SK-N-SH (cell line): ENCODE measurements at regions not wholly inside any gene's neighbourhood (a gene's known extent, or its start where the extent isn't known, plus 50 kb on each side); places are given as distances from the start of the nearest gene placed in this dataset.

Experiments
- CTCF ChIP-seq: fragments of 200-600 bp; sonication (generic); IDR thresholded peaks from 2 replicates; pipeline ENCODE4 v1.6.1; 2017; ENCODE audit warnings: antibody characterized with exemption, mild to moderate bottlenecking, moderate library complexity
- EP300 ChIP-seq, 2 experiments: IDR thresholded peaks; 2 replicates each; pipeline versions ENCODE4 v1.4.0 to v1.6.1; 2012; ENCODE audit warnings: borderline replicate concordance in 1 of 2, low read depth in 1 of 2, low read length in 1 of 2
- EZH2phosphoT487 ChIP-seq: fragments of 200-600 bp; sonication (generic); IDR thresholded peaks from 2 replicates; pipeline ENCODE4 v1.6.1; 2017; ENCODE audit warnings: low read depth, mixed run types, mild to moderate bottlenecking, antibody characterized with exemption, moderate library complexity, borderline replicate concordance
- GABPA ChIP-seq: IDR thresholded peaks from 2 replicates; pipeline ENCODE4 v1.4.0; 2012; ENCODE audit warnings: low read depth, mild to moderate bottlenecking
- RAD21 ChIP-seq: IDR thresholded peaks from 2 replicates; pipeline ENCODE4 v1.6.1; 2012; ENCODE audit warnings: mild to moderate bottlenecking, low read length
- REST ChIP-seq: IDR thresholded peaks from 2 replicates; pipeline ENCODE4 v1.6.1; 2012; ENCODE audit warnings: mild to moderate bottlenecking, low read depth, low read length, moderate library complexity
- RXRA ChIP-seq: IDR thresholded peaks from 2 replicates; pipeline ENCODE4 v1.4.0; 2012; ENCODE audit warnings: low read depth, mild to moderate bottlenecking, borderline replicate concordance
- TEAD4 ChIP-seq: IDR thresholded peaks from 2 replicates; pipeline ENCODE4 v1.4.0; 2012; ENCODE audit warnings: mild to moderate bottlenecking, borderline replicate concordance; ENCODE audit not compliant: insufficient read depth

DNA sequence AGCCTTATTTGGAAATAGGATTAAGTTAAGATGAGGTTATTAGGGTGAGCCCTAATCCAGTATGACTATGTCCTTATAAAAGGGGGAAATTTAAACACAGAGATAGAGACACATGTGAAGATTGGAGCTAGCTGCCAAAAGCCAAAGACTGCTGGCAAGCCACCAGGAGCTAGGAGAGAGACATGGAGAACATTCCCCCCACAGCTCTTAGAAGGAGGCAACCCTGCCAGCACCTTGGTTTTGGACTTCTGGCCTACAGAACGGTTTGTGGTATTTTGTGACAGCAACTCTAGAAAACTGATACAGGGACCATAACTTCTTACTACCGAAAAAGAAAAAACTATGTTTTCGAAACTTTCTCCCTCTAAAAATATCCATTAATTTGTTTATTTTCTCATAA is 245.3 kb upstream of the RARB start:
- TF ChIP-seq GABPA (no peak), CTCF (no peak), RAD21 (no peak), EZH2phosphoT487 (no peak), EP300 (IDR thresholded peaks at IDR 0.05; ENCODE audit: borderline replicate concordance in 1 of 2, low read depth in 1 of 2, low read length in 1 of 2) (no peak), REST (no peak), TEAD4 (no peak), RXRA (no peak)
